GM12864 (cell line): ENCODE measurements at regions not wholly inside any gene's neighbourhood (a gene's known extent, or its start where the extent isn't known, plus 50 kb on each side); places are given as distances from the start of the nearest gene placed in this dataset.

Experiments
- DNase-seq: peaks from one replicate; pipeline ENCODE4 v3.0.0-alpha.2; 2011; ENCODE audit warnings: low read depth
- H3K4me3 ChIP-seq: 2 replicates; pipeline ENCODE4 v1.5.1; 2011; ENCODE audit warnings: mild to moderate bottlenecking, low read depth, low read length, control low read depth
- TF ChIP-seq, protein P1 (sequence below): IDR thresholded peaks from 2 replicates; pipeline ENCODE4 v1.5.1; 2011; ENCODE audit warnings: low read depth, mild to moderate bottlenecking, moderate library complexity, low read length, control low read depth, inconsistent platforms; ENCODE audit errors: missing control alignments

DNA sequence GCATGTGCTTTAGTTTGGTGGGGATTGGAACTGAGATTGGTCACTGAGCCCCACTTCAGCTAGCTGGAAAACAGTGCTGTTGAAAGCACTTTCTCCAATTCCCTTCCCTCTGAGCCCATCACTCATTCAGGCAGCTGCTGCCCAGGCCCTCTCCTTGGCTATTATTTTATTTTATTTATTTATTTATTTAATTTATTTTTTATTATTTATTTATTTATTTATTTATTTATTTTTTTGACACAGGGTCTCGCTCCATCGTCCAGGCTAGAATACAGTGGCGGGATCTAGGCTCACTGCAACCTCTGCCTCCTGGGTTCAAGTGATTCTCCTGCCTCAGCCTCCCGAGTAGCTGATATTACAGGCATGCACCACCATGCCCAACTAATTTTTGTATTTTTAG is 51.8 kb upstream of the RBPJ start:
- DNase-seq = no peak
- TF ChIP-seq, protein P1, sequence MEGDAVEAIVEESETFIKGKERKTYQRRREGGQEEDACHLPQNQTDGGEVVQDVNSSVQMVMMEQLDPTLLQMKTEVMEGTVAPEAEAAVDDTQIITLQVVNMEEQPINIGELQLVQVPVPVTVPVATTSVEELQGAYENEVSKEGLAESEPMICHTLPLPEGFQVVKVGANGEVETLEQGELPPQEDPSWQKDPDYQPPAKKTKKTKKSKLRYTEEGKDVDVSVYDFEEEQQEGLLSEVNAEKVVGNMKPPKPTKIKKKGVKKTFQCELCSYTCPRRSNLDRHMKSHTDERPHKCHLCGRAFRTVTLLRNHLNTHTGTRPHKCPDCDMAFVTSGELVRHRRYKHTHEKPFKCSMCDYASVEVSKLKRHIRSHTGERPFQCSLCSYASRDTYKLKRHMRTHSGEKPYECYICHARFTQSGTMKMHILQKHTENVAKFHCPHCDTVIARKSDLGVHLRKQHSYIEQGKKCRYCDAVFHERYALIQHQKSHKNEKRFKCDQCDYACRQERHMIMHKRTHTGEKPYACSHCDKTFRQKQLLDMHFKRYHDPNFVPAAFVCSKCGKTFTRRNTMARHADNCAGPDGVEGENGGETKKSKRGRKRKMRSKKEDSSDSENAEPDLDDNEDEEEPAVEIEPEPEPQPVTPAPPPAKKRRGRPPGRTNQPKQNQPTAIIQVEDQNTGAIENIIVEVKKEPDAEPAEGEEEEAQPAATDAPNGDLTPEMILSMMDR = no peak
- H3K4me3 ChIP-seq = no peak overlapping the region
